CD4-positive, alpha-beta T cell (primary cell): ENCODE measurements at regions not wholly inside any gene's neighbourhood (a gene's known extent, or its start where the extent isn't known, plus 50 kb on each side); places are given as distances from the start of the nearest gene placed in this dataset.

Experiments
- ATAC-seq: fragments of 200-7000 bp; cut with Tn5 transposase; one replicate; pipeline ENCODE4 v1.10.0; 2022; ENCODE audit warnings: mild to moderate bottlenecking; ENCODE audit not compliant: poor library complexity
- CTCF ChIA-PET: fragments of 350-600 bp; sonication (Branson Sonifier 250); formaldehyde crosslinking; loops from one replicate; lab custom pipeline; 2021; ENCODE audit warnings: antibody characterized with exemption, inconsistent platforms; lab: Charles Lee
- POLR2A ChIA-PET: fragments of 350-600 bp; sonication (Branson Sonifier 250); formaldehyde crosslinking; loops from one replicate; lab custom pipeline; 2021; ENCODE audit warnings: antibody characterized with exemption, inconsistent platforms; lab: Charles Lee
- DNase-seq, 14 experiments: peaks; one replicate each; pipeline ENCODE4 v3.0.0-alpha.2; 2013 to 2020; ENCODE audit warnings: mixed read lengths in 2 of 14
- H3K27ac ChIP-seq, 2 donors: one replicate each; pipeline versions ENCODE4 v1.5.1 to v1.7.0; 2013; ENCODE audit warnings: low read length in 2 of 2, low read depth in 1 of 2, mild to moderate bottlenecking in 1 of 2
- H3K27me3 ChIP-seq, 2 experiments: 1 replicate in 1 of 2; 2 replicates in 1 of 2; pipeline versions ENCODE4 v1.6.1 to v1.7.0; 2013; ENCODE audit warnings: low read length in 2 of 2, control low read depth in 1 of 2, mild to moderate bottlenecking in 1 of 2, moderate library complexity in 1 of 2; ENCODE audit not compliant: insufficient read depth in 2 of 2, control insufficient read depth in 1 of 2
- H3K36me3 ChIP-seq: one replicate; pipeline ENCODE4 v1.6.1; 2013; ENCODE audit warnings: low read length, control low read depth; ENCODE audit not compliant: insufficient read depth
- H3K4me1 ChIP-seq: one replicate; pipeline ENCODE4 v1.6.1; 2013; ENCODE audit warnings: low read length, control low read depth; ENCODE audit not compliant: insufficient read depth
- H3K4me3 ChIP-seq: one replicate; pipeline ENCODE4 v1.5.1; 2013; ENCODE audit warnings: mild to moderate bottlenecking, low read length, moderate library complexity
- H3K9me3 ChIP-seq, 2 experiments: 1 replicate in 1 of 2; 2 replicates in 1 of 2; pipeline versions ENCODE4 v1.6.1 to v1.7.0; 2013; ENCODE audit warnings: low read length in 2 of 2, mild to moderate bottlenecking in 2 of 2, control low read depth in 1 of 2, moderate library complexity in 1 of 2; ENCODE audit not compliant: control insufficient read depth in 1 of 2, insufficient read depth in 1 of 2
- H3K27ac Mint-ChIP-seq: one replicate; pipeline ENCODE4 v1.8.0; 2020; ENCODE audit warnings: mixed read lengths
- H3K27me3 Mint-ChIP-seq: one replicate; pipeline ENCODE4 v1.8.0; 2021; ENCODE audit warnings: mixed read lengths
- H3K36me3 Mint-ChIP-seq: one replicate; pipeline ENCODE4 v1.8.0; 2021; ENCODE audit warnings: low read depth, mixed read lengths
- H3K4me1 Mint-ChIP-seq: one replicate; pipeline ENCODE4 v1.8.0; 2021; ENCODE audit warnings: low read depth, mixed read lengths
- H3K4me3 Mint-ChIP-seq: one replicate; pipeline ENCODE4 v1.8.0; 2020; ENCODE audit warnings: mild to moderate bottlenecking, mixed read lengths
- H3K9me3 Mint-ChIP-seq: one replicate; pipeline ENCODE4 v1.8.0; 2020; ENCODE audit warnings: mixed read lengths
- CTCF ChIP-seq: fragments of 200-600 bp; IDR thresholded peaks from one replicate; pipeline ENCODE4 v1.8.0; 2022; ENCODE audit warnings: antibody characterized with exemption, mild to moderate bottlenecking
- intact Hi-C, 2 experiments: fragments of 100-400 bp; cut with DNase I in 1 of 2; cut with micrococcal nuclease in 1 of 2; formaldehyde crosslinking; loops; one replicate each; pipeline versions ENCODE4 v1.15.1 to v1.9.0; 2023 to 2025; cut with DNase I, micrococcal nuclease

- H3K27me3 ChIP-seq, result no peaks in the 10 kb centered on the region
- H3K36me3 ChIP-seq, result no peaks in the 10 kb centered on the region
- intact Hi-C loops, result no loop called here
- H3K4me3 Mint-ChIP-seq, result no peak overlapping the region
- POLR2A ChIA-PET, result no interaction called here
- H3K27ac Mint-ChIP-seq, result no peak overlapping the region
- no peak for ATAC-seq
- no peak overlapping the region for H3K27ac ChIP-seq
- no peak for DNase-seq
- no peaks in the 10 kb centered on the region for H3K4me1 ChIP-seq
- no peak overlapping the region for H3K4me3 ChIP-seq
- no peaks in the 10 kb centered on the region for H3K9me3 Mint-ChIP-seq
- CTCF ChIA-PET, result no interaction called here
- no peak for TF ChIP-seq CTCF
- H3K4me1 Mint-ChIP-seq, result no peaks in the 10 kb centered on the region
- no peaks in the 10 kb centered on the region for H3K36me3 Mint-ChIP-seq
- no peaks in the 10 kb centered on the region for H3K27me3 Mint-ChIP-seq
- H3K9me3 ChIP-seq, result no peaks in the 10 kb centered on the region
Measured at GRCh38 chr5:143716881-143717280, 95.1 kb upstream of the HMHB1 start.

- H3K27me3 Mint-ChIP-seq, result no peaks in the 10 kb centered on the region
- intact Hi-C loops, result no loop called here
- H3K27me3 ChIP-seq, result no peaks in the 10 kb centered on the region
- H3K9me3 Mint-ChIP-seq, result no peaks in the 10 kb centered on the region
- DNase-seq (no peak), ATAC-seq (no peak)
- no peak for TF ChIP-seq CTCF
- H3K4me3 ChIP-seq, result no peak overlapping the region
- no peak overlapping the region for H3K4me3 Mint-ChIP-seq
- H3K4me1 ChIP-seq, result no peaks in the 10 kb centered on the region
- H3K9me3 ChIP-seq, result no peaks in the 10 kb centered on the region
- no peak overlapping the region for H3K27ac ChIP-seq
- no peaks in the 10 kb centered on the region for H3K4me1 Mint-ChIP-seq
- ChIA-PET POLR2A (no interaction called here), CTCF (no interaction called here)
- H3K27ac Mint-ChIP-seq, result no peak overlapping the region
- no peaks in the 10 kb centered on the region for H3K36me3 Mint-ChIP-seq
- H3K36me3 ChIP-seq, result no peaks in the 10 kb centered on the region
Measured at GRCh38 chr5:143715616-143716015, 96.3 kb upstream of the HMHB1 start.

- Mint-ChIP-seq H3K4me3 (no peak overlapping the region), H3K36me3 (no peaks in the 10 kb centered on the region), H3K27me3 (no peaks in the 10 kb centered on the region), H3K4me1 (no peaks in the 10 kb centered on the region), H3K27ac (no peak overlapping the region), H3K9me3 (no peaks in the 10 kb centered on the region)
- intact Hi-C loops, result no loop called here
- Histone ChIP-seq H3K9me3 (no peaks in the 10 kb centered on the region), H3K4me3 (no peak overlapping the region), H3K27me3 (no peaks in the 10 kb centered on the region), H3K27ac (no peak overlapping the region), H3K4me1 (no peaks in the 10 kb centered on the region), H3K36me3 (no peaks in the 10 kb centered on the region)
- TF ChIP-seq CTCF, result no peak
- CTCF ChIA-PET, result interaction anchor here (0.6 kb wide), 1 partner anchor 519 kb away, joined by 3 read pairs; no protein-coding TSS in a partner anchor
- no peak for ATAC-seq
- DNase-seq, result no peak
- POLR2A ChIA-PET, result no interaction called here
Measured at GRCh38 chr5:143714629-143715028, 97.3 kb upstream of the HMHB1 start.
